GM12872 (cell line): ENCODE measurements at regions not wholly inside any gene's neighbourhood (a gene's known extent, or its start where the extent isn't known, plus 50 kb on each side); places are given as distances from the start of the nearest gene placed in this dataset.

ENCODE experiments used
- CTCF ChIP-seq: IDR thresholded peaks from 3 replicates; pipeline ENCODE4 v1.5.1; 2011; ENCODE audit warnings: low read depth, mild to moderate bottlenecking, low read length, moderate library complexity; ENCODE audit not compliant: insufficient read depth

GRCh38 chr13:76745261-76746200 is 140.7 kb downstream of the KCTD12 start:
- TF ChIP-seq CTCF: no peak

- TF ChIP-seq CTCF: no peak
Measured at GRCh38 chr13:76741624-76742023, 144.6 kb downstream of the KCTD12 start.

- no peak for TF ChIP-seq CTCF
Measured at GRCh38 chr13:76741046-76741445, 145.2 kb downstream of the KCTD12 start.

DNA sequence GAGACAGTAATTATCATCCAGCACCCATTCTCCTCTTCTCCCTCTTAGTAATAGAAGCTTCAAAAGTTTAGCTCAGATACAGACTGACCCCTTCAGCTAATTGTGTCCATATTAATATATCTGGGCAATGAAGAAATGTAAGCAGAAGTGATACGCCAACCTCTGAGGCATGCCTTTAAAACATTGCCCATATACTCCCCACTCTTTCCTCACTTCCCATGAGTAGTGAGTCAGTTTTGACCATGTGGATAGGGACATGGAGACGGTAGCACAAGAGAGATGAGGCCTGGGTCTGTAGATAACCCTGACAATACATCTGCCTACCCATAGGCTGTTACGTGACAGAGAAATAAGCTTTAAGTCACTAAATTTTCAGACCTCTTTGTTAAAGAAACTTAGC is 147.6 kb downstream of the KCTD12 start:
- no peak for TF ChIP-seq CTCF

DNA sequence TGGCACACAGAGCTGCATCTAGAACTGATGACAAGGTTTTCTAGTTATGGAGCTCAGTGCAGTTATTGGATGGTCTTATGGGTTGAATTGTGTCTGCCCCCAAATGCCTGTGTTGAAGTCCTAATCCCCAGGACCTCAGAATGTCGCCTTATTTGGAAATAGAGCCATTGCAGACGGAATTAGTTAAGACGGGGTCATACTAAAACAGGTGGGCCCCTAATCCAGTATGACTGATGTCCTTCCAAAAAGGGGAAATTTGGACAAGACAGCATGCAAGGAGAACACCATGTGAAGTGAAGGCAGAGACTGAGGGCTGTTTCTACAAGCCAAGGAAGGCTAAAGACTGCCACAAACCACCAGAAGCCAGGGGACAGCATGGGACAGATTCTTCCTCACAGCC is 148.7 kb downstream of the KCTD12 start:
- no peak for TF ChIP-seq CTCF

DNA sequence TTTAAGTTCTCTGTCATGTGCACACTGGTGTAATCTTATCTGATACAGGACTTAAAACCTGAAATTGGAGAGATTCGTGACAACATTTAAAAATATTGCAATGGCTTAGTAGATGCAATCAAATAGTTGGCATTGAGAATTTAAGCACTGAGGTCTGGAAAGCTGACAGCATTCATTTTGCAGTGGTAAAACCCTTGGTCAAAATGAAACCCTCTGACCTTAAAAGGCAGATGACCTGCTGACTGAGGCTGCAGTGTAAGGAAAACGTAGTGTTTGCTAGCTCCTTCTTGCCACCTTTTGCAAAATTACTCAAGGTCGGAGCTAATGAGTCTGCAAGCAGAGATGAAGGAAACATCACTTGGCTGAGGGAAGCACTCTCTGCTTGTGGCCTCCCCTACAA is 150.6 kb downstream of the KCTD12 start:
- no peak for TF ChIP-seq CTCF

DNA sequence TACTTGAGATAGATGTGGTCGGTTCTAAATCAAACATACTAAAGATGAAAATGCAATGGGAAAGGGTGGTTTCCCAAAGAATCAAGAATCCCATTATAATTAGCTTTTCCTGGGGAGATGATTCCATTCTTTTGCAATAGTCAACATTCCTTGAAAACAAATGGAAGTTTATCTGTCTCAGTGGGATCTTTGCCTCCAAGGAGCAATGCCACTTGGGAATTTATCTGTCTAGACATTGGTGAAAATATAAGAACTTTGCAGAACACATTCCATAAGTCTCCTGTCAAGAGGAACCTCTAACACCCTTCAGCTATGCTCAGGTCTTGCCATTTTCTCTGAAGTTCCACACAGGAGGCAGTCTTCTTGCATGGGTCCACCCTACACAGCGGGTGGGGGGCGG is 152.5 kb downstream of the KCTD12 start:
- TF ChIP-seq CTCF: no peak
